Astrocyte of the spinal cord (primary cell): ENCODE measurements at regions not wholly inside any gene's neighbourhood (a gene's known extent, or its start where the extent isn't known, plus 50 kb on each side); places are given as distances from the start of the nearest gene placed in this dataset.

ENCODE experiments used
- DNase-seq: peaks from one replicate; pipeline ENCODE4 v3.0.0; 2011; ENCODE audit warnings: low read depth, low spot score
- H3K4me3 ChIP-seq: 2 replicates; pipeline ENCODE4 v1.5.1; 2011; ENCODE audit warnings: low read depth, mild to moderate bottlenecking, low read length, moderate library complexity
- in situ Hi-C: cut with HindIII; loops from 2 replicates; pipeline ENCODE4 v1.10.0; 2017; ENCODE audit warnings: low sequenced_read_pairs
- TF ChIP-seq, protein P1 (sequence below): IDR thresholded peaks from 2 replicates; pipeline ENCODE4 v1.5.1; 2012; ENCODE audit warnings: low read depth, mild to moderate bottlenecking, low read length, inconsistent platforms

GRCh38 chr18:65631766-65632165, 119.0 kb upstream of the CDH7 start:
- in situ Hi-C loops, result no loop called here

GRCh38 chr18:65628390-65628789, 122.4 kb upstream of the CDH7 start:
- in situ Hi-C loops, result no loop called here
- no peak for DNase-seq
- no peak overlapping the region for H3K4me3 ChIP-seq
- TF ChIP-seq, protein P1, sequence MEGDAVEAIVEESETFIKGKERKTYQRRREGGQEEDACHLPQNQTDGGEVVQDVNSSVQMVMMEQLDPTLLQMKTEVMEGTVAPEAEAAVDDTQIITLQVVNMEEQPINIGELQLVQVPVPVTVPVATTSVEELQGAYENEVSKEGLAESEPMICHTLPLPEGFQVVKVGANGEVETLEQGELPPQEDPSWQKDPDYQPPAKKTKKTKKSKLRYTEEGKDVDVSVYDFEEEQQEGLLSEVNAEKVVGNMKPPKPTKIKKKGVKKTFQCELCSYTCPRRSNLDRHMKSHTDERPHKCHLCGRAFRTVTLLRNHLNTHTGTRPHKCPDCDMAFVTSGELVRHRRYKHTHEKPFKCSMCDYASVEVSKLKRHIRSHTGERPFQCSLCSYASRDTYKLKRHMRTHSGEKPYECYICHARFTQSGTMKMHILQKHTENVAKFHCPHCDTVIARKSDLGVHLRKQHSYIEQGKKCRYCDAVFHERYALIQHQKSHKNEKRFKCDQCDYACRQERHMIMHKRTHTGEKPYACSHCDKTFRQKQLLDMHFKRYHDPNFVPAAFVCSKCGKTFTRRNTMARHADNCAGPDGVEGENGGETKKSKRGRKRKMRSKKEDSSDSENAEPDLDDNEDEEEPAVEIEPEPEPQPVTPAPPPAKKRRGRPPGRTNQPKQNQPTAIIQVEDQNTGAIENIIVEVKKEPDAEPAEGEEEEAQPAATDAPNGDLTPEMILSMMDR, result no peak

More at GRCh38 chr18:65631766-65632165, 119.0 kb upstream of the CDH7 start:
- H3K4me3 ChIP-seq, result no peak overlapping the region
- no peak for DNase-seq
- TF ChIP-seq, protein P1, result no peak

DNA sequence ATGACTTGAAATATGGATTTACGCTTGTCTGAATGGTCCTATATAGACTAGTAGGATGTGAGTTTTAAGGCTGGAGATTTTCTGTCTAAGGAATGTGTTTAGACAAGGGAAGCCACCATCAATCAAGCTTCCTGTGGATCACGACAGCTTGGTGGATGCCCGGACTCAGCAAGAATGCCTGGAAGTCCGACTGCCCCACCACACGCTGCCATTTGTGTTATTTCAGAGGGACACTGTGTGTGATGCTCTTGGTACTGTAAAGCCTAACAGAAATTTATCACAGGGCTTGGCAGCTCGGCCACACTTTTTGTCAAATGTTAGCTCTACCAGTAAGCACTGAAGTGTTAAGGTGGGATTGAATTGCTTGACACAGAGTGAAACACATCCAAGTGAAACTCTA, 127.1 kb upstream of the CDH7 start:
- TF ChIP-seq, protein P1, result no peak
- in situ Hi-C loops, result no loop called here
- DNase-seq, result no peak
- no peak overlapping the region for H3K4me3 ChIP-seq

- no peak for DNase-seq
- no peak overlapping the region for H3K4me3 ChIP-seq
- TF ChIP-seq, protein P1, result no peak
- in situ Hi-C loops, result no loop called here
These were observed 128.4 kb upstream of the CDH7 start for GRCh38 chr18:65622436-65622835.

GRCh38 chr18:65620076-65620696, 130.6 kb upstream of the CDH7 start:
- in situ Hi-C loops, result no loop called here
- no peak overlapping the region for H3K4me3 ChIP-seq
- no peak for DNase-seq
- TF ChIP-seq, protein P1, result no peak

- in situ Hi-C loops, result no loop called here
- DNase-seq, result no peak
- no peak overlapping the region for H3K4me3 ChIP-seq
- TF ChIP-seq, protein P1, result no peak
These were observed 139.9 kb upstream of the CDH7 start for GRCh38 chr18:65610939-65611338.
